ENCODE measurements at regions not wholly inside any gene's neighbourhood (a gene's known extent, or its start where the extent isn't known, plus 50 kb on each side); places are given as distances from the start of the nearest gene placed in this dataset.
"Not testable (repeated sequence)": the region's sequence is repeated elsewhere in the genome, so short reads cannot be mapped to it uniquely, and the experiment has no call there.

- no peak for DNase-seq
- no peaks in the 10 kb centered on the region for H3K36me3 Mint-ChIP-seq (ENCODE audit: low read depth)
- H3K27me3 Mint-ChIP-seq (ENCODE audit: low read depth, poor library complexity): peaks cover 6% of the 10 kb centered on the region
- no peaks in the 10 kb centered on the region for H3K4me1 Mint-ChIP-seq
- no peak for TF ChIP-seq CTCF (IDR thresholded peaks at IDR 0.05)
- H3K9me3 Mint-ChIP-seq: peaks cover 14% of the 10 kb centered on the region
- H3K4me3 Mint-ChIP-seq: no peak overlapping the region
- H3K27ac Mint-ChIP-seq: no peak overlapping the region
These were observed 184.6 kb upstream of the ERBB4 start for GRCh38 chr2:212723226-212723625.

- Mint-ChIP-seq H3K27me3 (ENCODE audit: low read depth, poor library complexity) (peaks cover 6% of the 10 kb centered on the region), H3K9me3 (peaks cover 14% of the 10 kb centered on the region), H3K27ac (no peak overlapping the region), H3K36me3 (ENCODE audit: low read depth) (no peaks in the 10 kb centered on the region), H3K4me1 (no peaks in the 10 kb centered on the region), H3K4me3 (no peak overlapping the region)
- no peak for DNase-seq
- TF ChIP-seq CTCF (IDR thresholded peaks at IDR 0.05): no peak
These were observed 183.4 kb upstream of the ERBB4 start for GRCh38 chr2:212722046-212722445.

GRCh38 chr2:212721026-212721451 is 182.4 kb upstream of the ERBB4 start:
- TF ChIP-seq CTCF (IDR thresholded peaks at IDR 0.05): no peak
- Mint-ChIP-seq H3K4me3 (no peak overlapping the region), H3K4me1 (no peaks in the 10 kb centered on the region), H3K27me3 (ENCODE audit: low read depth, poor library complexity) (peaks cover 6% of the 10 kb centered on the region), H3K9me3 (peaks cover 14% of the 10 kb centered on the region), H3K36me3 (ENCODE audit: low read depth) (no peaks in the 10 kb centered on the region), H3K27ac (no peak overlapping the region)
- DNase-seq: no peak

- H3K27me3 Mint-ChIP-seq (ENCODE audit: low read depth, poor library complexity); H3K4me3 Mint-ChIP-seq; H3K36me3 Mint-ChIP-seq (ENCODE audit: low read depth); H3K4me1 Mint-ChIP-seq; H3K27ac Mint-ChIP-seq; DNase-seq; H3K9me3 Mint-ChIP-seq: not testable (repeated sequence)
These were observed 176.8 kb upstream of the ERBB4 start for GRCh38 chr2:212715411-212715810.

GRCh38 chr2:212713681-212714080 is 175.1 kb upstream of the ERBB4 start:
- no peak for DNase-seq
- TF ChIP-seq CTCF (IDR thresholded peaks at IDR 0.05): no peak
- Mint-ChIP-seq H3K4me3 (no peak overlapping the region), H3K27ac (no peak overlapping the region), H3K4me1 (no peaks in the 10 kb centered on the region), H3K27me3 (ENCODE audit: low read depth, poor library complexity) (no peaks in the 10 kb centered on the region), H3K36me3 (ENCODE audit: low read depth) (no peaks in the 10 kb centered on the region), H3K9me3 (no peaks in the 10 kb centered on the region)

- Mint-ChIP-seq H3K36me3 (ENCODE audit: low read depth) (no peaks in the 10 kb centered on the region), H3K9me3 (no peaks in the 10 kb centered on the region), H3K27ac (no peak overlapping the region), H3K4me1 (no peaks in the 10 kb centered on the region), H3K4me3 (no peak overlapping the region), H3K27me3 (ENCODE audit: low read depth, poor library complexity) (no peaks in the 10 kb centered on the region)
- no peak for TF ChIP-seq CTCF (IDR thresholded peaks at IDR 0.05)
- no peak for DNase-seq
These were observed 174.4 kb upstream of the ERBB4 start for GRCh38 chr2:212712991-212713390.

All from nephron progenitor cell (in vitro differentiated cells).